ENCODE measurements at regions not wholly inside any gene's neighbourhood (a gene's known extent, or its start where the extent isn't known, plus 50 kb on each side); places are given as distances from the start of the nearest gene placed in this dataset.

DNA sequence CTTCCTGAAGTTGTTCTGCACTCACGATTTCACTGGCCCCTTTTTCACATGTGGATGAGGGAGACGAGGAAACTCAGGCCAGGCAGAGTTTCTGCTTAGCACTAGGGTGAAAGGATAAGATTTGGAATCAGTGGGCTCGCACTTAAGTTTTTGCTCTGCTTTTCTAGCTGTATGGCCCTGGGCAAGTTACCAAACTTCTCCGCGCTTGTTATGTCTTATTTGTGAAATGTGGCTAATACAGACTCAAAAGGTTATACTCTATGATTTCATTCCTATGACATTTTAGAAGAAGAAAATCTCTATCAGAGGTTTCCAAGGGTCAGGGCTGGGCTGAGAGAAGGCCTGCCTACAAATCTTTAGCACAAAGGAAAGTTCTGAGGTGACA, 191.9 kb upstream of the LRIG1 start:
- DNase-seq: no peak

DNA sequence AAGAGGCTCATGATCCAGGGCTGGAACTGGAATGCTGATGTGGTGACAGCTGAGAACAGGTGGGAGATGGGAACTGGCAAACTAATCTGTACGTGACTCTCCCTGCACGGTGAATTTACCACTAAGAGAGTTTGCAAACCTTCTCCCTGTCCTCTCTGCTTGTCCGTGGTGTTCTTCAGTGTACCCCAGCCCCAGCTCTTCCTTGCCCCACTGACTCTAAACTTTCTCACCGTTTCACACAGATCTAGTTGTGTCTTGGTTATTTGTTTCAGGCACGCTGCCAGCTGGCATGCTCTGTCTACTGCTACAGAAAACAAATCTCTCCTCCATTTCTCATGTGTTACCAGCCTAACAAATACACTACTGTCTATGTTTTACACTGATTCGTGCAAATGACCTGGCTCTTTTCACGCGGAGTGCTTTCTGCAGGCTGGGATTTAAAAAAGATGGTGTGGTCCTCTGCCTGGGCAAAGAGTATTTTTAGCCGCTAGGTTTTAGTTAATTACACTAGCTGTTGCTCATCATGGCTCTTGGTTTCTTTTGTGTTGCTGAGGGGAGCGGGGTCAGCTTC, 192.7 kb upstream of the LRIG1 start:
- DNase-seq: peak; percentile 31

DNA sequence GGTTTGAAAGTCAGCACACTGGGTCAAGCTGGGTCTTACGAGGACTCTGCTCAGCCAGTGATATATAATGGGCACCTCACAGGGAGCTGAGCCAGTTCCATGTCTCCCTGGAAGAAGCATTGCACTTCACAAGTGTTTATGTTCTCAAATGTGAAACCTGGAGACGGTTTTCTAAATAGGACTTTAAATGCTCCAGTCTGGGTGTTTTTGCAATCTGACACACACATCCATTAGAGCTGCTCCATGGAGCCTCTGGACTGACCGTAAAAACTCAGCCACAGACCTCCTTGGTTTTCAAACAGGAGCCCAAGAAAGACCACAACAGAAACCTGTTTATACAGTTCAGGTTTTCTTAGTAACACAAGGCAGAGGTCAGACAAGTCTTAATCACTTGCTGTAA, 201.3 kb upstream of the LRIG1 start:
- DNase-seq: no peak

DNA sequence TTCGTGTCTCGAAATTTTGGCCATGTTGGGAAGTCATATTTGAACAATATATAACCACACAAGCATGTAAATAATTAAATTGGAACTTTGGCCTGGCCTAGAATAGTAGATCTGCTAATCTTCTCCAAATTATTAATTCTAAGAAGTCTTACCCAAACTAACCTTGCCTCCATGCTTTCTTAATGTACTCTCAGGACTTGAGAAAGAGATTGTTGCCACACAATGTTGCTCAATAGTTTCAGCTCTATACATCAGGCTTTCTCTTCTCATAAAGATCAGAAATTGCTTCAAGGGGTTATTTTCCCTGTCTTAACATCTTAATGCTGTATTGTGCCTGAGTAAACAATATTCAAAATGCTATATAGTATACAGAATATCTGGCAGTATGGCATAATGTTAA, 202.7 kb upstream of the LRIG1 start:
- no peak for DNase-seq

DNA sequence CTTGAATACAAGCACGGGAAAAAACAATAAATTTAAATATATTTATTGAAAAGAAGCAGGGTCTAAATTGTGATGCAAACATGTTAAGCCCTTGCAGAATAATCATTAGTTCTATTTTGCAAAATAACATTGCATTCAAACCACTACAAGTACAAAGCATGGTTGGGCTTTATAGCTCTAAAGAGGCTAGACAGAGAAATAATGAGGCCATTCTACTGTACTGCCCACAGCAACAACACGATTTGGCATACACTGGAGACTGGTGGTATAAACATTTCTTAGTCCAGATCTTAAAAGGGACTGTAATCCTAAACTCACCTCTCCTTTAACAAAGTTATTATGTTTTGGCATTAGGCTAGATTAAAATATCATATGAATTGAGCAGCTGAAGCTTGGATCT, 204.3 kb upstream of the LRIG1 start:
- DNase-seq: no peak

DNA sequence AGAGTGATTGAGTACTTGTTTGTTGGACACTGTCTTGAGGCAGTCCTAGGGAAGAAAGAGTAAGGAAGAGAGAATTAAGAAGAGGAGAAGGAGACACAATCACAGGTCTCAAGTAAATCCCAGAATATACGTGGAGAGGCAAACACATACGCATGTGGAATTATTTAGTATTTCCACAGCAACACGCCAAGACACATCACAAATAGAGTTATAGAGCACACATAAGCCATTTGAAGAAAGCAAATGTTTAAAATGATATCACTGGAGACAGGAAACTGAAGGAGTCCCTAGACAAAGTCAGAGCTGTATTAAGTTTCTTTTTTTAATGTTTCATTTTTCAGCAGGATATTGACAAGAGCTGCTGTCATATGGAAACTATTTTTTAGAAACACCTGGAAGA, 206.1 kb upstream of the LRIG1 start:
- no peak for DNase-seq

DNA sequence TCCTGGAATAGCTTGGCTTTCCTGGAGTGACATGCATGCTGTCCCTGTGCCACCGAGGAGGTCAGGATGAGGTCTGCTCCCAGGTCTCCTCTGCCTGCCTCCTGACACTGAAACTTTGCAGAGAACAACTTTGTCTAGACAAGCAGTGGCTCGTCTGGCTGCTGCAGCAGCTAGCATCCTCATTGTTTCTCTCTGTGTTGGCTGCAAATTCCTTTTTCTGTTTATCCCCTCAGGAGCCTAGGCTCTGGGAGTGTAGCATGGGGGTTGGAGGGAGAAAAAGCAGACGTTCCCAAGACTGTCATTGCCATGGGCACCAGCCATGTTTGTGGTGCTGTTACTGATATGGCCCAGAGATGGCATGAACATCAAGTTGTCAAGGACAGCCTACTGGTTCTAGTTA, 208.7 kb upstream of the LRIG1 start:
- no peak for DNase-seq

DNA sequence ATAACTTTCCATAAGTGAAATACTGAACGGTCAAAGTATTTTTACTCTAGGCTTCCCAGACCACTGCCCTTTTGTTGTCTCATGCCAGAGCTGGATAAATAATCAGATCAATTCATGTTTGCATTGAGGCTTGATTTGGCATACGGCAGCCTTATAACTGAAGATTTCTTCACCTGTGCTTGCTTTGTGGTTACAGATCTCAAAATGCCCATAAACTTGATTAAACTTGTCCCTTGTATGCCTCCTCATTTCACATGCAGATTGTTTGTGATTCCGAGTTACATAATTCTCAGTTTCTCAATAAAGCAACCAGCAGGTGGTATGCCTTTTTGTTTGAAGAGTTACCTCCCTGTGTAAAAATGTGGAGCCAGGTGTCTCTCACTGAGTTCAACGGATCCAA, 211.4 kb upstream of the LRIG1 start:
- no peak for DNase-seq

DNA sequence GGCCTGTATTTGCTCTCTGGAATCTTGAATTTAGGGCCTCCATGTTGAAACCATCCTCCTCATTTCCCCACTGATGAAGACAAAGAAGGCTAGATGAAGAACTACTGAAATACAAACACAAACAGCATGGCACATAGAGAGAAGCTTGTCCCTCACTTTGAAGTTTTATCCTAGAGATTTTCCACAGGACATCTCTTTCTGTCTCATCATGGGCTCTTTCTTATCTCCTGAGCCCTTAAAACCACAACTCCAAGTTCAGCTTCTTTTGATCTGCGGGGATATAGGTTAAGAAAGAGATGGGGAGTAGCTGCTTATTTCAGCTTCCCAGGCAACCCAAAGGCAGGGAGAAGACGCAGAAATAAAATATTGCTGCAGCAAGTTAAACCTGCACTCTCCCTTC, 213.1 kb upstream of the LRIG1 start:
- no peak for DNase-seq

DNA sequence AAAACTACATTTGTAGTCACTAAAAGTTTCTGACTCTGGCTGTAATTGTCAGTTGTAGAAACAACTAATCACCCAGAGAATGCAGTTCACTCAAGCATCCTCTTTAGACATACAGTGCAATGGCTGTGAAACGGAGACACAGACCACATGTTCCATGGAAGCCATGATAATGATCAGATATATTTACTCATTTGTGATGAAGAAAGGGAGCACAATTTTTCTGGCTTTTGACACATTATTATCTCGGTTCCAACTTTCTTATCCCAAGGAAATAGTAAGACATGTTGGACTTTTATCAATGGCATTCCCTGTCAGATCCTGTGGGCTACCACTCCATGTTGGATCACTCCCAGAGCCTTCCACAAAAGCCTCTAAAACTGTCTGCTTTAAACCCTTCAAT, 215.0 kb upstream of the LRIG1 start:
- no peak for DNase-seq

DNA sequence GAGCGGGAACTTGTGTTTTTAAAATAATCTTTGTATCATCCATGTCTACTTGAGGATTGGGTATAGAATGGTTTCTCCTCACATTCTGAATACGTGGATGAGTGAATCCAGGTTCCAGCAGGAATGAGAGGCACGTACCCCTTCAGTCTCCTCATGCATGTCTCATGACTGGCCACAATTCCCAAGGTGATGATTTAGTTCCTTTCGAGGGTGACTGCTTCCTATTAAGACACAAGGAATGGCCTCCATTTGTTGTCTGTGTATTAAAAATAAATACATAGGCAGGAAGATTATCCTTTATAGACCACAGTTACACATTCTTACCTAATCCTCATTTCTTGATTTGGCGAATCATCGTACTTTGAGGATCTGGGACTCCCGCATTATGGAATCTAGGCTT, 217.0 kb upstream of the LRIG1 start:
- DNase-seq: peak; percentile 66

DNA sequence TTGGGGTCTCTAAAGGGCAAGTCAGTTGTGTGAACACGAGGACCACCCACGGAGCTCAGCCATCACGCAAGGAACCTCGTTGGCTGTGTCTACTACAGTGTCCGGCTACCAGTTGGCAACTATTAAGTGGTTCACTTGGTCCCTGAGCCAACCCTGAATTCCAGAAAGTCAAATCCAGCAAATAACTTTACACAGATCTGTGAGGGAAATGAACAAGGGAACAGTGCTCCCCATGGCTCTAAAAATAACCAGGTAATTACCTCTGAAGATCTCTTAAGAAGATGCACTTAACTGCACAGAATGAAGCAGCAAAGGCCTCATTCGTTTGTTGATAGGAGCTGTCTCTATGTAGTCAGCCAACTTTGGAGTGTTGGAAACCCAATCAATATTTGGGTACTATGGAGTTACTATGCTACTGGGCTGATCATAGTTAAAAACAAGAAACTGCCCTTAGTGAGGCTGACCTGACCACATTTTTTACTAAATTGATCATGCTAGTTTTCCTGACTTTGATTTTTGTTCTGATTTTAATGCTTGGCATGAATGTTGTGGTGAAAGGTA, 219.1 kb upstream of the LRIG1 start:
- DNase-seq: no peak

DNA sequence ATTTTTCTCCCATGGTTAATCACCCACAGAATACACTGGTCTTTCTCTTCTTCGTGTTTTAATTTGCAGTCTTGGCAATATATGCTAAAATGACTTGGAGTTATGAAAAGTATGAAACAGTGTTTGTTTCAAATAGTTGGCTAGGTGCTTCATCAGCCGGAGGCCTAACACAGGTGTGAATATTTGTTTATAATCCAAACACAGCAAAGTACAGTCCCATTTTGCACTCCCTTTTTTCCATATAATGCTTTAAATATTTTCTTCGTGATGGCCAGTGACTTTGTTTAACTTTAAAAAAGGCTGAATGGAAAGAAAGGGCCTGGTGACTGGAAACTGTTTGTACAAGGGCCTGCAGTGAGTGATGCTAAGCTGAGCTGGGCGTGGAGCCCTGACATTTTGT, 219.7 kb upstream of the LRIG1 start:
- DNase-seq: no peak

DNA sequence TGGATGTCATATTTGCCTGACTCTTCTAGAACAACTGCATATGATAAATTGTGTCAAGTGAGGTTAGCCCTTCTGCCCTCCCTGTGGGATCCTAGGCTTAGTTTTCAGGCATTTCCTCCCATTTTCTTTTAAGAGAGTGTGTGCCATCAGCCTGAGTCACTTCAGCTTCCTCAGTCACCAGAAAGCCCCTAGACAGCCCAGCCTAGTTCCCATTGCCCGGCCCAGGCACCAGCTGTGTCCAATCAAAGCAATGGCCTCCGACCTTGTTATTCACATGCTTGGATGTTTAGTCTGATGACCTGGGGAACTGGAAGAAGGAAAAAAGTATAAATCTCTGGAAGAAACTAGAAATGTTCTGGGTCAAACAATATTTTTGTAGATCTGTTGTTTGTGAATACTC, 221.9 kb upstream of the LRIG1 start:
- DNase-seq: peak; percentile 84

DNA sequence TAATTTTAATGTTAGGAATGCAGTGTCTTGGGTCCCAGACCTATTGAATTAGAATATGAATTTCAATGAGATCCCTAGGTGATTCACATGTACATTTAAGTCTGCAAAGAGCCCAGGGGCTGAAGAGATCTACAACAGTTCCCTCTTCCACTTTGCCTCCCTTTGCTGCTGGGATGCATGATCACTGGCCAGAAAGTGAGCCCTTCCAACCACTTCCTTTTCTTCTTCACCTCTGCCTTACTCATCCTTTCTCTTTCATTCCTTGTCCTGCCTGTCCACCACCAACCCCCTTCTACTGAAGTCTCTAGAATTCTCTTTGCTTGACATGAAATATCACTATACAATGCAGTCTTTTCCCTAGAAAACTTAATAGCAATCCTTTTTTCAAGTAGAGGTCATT, 222.4 kb upstream of the LRIG1 start:
- DNase-seq: no peak

DNA sequence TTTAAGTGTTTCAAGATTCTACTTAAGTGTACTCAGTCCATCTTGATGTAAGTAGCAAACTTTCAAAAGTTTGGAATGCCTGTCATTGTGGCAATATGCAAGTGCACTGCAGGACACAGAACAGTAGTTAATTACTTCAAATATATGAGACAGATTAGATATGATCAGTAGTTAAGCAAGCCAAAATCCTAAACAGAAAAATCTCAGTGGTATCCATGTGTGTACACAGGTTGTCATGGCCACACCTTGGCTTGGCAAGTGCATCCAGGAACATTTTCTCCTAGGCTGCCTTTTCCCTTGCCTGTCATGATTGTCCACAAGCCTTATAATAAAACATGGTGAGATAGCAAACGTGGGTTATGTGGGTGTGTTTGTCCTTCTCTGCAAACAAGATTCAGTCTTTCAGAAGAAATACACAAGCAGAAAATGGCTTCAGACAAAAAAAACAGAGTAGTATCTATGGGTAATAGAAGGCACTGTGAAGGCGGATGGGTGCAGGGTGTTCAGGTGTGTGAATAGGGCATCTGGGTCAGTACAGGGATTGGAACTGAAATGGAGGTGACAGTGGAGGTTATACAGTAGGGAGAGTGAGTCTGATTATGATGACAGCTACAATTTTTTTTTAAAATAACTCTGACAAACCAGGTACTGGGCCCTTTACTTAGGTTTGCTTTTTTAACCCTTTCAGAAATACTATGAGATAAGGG, 229.0 kb upstream of the LRIG1 start:
- DNase-seq: no peak

DNA sequence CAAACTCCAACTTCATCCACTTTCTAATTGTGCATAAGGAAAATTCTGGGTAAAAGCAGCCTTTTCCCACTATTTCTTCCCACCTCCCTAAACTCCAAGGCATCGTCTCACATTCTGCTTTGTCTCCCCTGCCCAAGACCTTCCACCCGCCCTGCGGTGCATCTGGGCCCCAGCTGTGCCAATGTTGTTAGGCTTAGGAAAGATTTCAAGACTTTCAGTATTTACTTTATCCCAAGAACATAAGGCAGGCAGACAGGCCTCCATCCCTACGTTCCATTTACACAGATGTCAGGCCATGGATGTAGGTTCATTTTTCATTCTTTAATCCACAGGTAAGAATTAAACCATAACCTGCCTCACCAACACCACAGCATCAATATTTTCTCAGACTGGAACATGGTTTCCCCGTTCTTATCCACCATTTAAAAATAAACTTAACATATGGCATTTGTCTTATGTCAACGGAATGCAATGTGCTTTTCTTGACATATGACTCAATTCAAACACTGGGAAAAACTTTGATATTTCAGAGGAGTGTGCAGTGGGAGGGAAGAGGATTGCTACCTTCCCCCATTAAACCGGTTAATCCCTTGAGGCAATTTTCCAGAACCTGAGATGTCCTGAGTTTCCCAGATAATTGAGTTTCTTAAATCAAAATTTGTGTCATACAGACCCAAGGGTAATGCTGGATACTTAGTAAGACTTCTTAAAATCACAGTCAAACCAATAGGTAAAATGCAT, 238.0 kb upstream of the LRIG1 start:
- DNase-seq: peak; percentile 81

DNA sequence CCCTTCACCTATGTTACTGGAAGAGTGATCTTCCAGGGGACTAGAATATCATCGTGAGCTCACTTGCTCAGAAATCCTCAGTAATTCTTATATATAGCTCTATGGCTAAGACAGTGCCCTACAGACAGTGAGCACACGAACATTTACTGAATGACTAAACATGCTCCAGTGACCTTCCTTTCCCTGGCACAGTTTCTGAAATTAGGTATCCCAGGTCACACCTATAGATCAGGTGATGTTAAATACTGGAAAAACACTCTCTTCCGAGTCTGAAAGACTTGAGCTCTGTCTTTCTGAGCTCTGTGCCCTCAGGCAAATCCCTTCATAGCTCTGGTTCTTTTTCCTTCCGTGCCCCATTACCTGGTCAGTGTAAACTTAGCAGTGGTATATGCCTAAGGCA, 239.4 kb upstream of the LRIG1 start:
- DNase-seq: no peak

DNA sequence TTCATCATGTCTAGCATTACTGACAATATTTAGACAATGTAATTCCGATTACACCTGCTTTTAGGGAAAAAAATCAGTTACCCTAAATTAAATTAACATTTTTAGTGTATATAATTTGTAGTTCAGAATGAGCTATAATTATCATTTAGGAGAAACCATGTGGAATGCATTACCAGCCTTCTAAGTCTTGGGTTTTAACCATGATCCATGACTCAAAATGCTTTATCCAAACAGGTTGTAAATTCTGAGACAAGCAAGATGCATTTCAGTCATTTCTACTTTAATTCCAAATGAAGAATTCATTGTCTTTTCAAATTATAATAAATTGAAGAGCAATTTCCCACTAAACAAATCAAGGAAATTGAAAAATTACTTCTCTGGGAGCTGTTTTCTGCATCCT, 243.7 kb upstream of the LRIG1 start:
- DNase-seq: no peak

DNA sequence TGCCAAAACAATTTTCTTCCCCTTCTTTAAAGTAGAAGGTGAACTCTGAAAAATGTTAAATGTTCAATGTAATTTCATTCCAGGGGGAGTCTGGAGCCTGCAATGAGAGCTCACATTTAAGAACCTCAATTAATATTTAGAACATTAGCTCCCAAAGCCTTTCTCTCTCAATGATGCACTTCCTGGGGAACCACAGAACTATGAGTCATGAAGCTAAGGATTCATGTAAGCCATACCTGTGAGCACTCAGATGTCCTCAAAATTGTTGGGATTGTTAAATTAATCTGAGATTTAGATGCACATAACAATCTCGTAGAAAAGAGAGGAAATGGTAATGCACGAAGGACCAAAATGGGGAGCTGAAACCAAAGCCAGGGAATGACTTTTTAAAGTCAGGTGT, 244.2 kb upstream of the LRIG1 start:
- DNase-seq: no peak

DNA sequence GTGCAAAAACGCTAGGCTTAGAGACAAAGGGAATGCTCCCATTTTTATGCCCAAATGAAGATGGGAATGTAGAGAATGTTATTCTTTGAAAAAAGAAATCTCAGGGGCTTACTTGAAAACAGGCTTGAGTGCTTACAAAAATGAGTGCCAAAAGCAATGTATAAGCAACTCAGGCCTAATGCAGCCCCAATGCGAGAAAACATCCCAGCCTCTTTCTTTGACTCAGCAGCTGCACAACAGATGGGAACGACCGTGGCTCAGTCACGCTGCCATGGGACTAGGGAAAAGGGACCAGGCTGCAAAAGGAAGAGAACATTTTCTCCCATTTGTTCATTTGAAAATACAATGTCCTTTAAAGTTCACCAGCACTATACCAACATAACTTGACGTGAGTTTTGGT, 246.4 kb upstream of the LRIG1 start:
- DNase-seq: peak; percentile 84

DNA sequence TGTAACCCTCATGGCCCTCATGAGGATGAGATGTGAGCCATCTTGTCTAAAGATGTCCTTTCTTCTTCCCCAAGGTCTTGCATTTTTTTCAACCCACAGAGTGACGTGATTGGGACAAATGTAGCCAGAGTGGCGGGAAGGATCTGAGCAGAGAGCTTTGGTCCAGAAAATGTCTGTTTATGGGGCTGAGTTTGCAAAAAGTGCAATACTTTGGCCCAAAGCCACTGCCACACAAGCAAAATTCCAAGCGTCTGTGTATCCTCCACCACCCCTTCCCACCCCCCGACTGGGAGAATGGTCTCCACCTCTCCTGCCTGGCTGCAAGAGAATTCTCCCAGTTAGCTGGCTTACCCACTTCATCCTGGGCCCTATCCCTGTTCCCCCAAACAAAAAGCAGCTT, 246.9 kb upstream of the LRIG1 start:
- peak; percentile 85 for DNase-seq

DNA sequence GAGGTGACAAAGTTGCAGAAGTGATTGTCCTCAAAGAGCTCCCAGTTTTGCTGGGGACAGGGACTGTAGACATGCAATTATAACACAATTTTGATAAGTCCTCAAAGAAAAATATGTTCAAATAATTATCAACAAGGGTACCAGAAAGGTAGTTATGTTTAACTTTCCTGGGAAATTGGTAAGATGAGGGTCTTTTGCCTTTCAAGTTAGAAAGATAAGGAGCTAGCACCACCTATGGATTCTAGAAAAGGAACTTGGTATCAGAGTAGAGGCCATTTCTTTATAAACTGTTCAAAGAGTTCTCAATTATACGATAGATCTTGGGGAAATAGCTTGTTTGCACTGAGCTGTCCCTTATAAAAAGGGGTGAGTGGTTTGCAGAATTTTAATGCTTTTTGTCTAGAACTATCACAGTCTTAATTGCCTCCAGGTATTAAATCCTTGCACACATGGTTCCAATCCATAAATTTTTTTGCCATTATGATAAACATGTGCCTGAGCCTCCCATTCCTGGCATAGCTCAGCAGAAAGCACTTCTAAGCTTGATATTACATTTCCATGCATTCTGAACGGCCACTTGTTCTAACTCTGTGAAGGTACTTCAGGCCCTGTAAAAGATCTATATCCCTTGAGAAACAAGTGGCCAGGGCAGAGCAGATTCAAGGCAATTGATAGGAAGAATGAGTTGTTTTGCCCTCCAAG, 247.5 kb upstream of the LRIG1 start:
- peak; percentile 47 for DNase-seq

All from fibroblast of skin of scalp (primary cell).